Hepatocyte (in vitro differentiated cells): ENCODE measurements at regions not wholly inside any gene's neighbourhood (a gene's known extent, or its start where the extent isn't known, plus 50 kb on each side); places are given as distances from the start of the nearest gene placed in this dataset.

ENCODE experiments used
- EZH2 ChIP-seq: fragments of 200-600 bp; sonication (generic); IDR thresholded peaks from 2 replicates; pipeline ENCODE4 v1.6.1; 2016; ENCODE audit warnings: antibody characterized with exemption, mild to moderate bottlenecking, borderline replicate concordance
- TF ChIP-seq, protein P1 (sequence below): fragments of 200-600 bp; sonication (generic); IDR thresholded peaks from 2 replicates; pipeline ENCODE4 v1.5.1; 2016; ENCODE audit warnings: antibody characterized with exemption, mild to moderate bottlenecking; ENCODE audit not compliant: poor library complexity

GRCh38 chr20:46808565-46808964 lies 86.1 kb upstream of the EYA2 start:
- TF ChIP-seq, protein P1, sequence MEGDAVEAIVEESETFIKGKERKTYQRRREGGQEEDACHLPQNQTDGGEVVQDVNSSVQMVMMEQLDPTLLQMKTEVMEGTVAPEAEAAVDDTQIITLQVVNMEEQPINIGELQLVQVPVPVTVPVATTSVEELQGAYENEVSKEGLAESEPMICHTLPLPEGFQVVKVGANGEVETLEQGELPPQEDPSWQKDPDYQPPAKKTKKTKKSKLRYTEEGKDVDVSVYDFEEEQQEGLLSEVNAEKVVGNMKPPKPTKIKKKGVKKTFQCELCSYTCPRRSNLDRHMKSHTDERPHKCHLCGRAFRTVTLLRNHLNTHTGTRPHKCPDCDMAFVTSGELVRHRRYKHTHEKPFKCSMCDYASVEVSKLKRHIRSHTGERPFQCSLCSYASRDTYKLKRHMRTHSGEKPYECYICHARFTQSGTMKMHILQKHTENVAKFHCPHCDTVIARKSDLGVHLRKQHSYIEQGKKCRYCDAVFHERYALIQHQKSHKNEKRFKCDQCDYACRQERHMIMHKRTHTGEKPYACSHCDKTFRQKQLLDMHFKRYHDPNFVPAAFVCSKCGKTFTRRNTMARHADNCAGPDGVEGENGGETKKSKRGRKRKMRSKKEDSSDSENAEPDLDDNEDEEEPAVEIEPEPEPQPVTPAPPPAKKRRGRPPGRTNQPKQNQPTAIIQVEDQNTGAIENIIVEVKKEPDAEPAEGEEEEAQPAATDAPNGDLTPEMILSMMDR, result no peak
- TF ChIP-seq EZH2, result no peak
